H9 (cell line): ENCODE measurements at regions not wholly inside any gene's neighbourhood (a gene's known extent, or its start where the extent isn't known, plus 50 kb on each side); places are given as distances from the start of the nearest gene placed in this dataset.

Experiments used
- DNase-seq: peaks from one replicate; pipeline ENCODE4 v3.0.0-alpha.2; 2017
- H2AFZ ChIP-seq: one replicate; pipeline ENCODE4 v1.6.1; 2013; ENCODE audit warnings: mild to moderate bottlenecking, low read length, control low read depth, moderate library complexity
- H2AK5ac ChIP-seq: 2 replicates; pipeline ENCODE4 v1.6.1; 2013; ENCODE audit warnings: low read length, control low read depth, mixed read lengths; ENCODE audit not compliant: insufficient read length
- H2BK120ac ChIP-seq: one replicate; pipeline ENCODE4 v1.6.1; 2013; ENCODE audit warnings: low read depth, mild to moderate bottlenecking, low read length, control low read depth, inconsistent platforms; ENCODE audit not compliant: poor library complexity, severe bottlenecking
- H2BK12ac ChIP-seq: 2 replicates; pipeline ENCODE4 v1.6.1; 2013; ENCODE audit warnings: low read length, control low read depth, mixed read lengths, low read depth; ENCODE audit not compliant: insufficient read length
- H2BK15ac ChIP-seq: 2 replicates; pipeline ENCODE4 v1.6.1; 2013; ENCODE audit warnings: low read depth, low read length, control low read depth
- H2BK20ac ChIP-seq: one replicate; pipeline ENCODE4 v1.6.1; 2013; ENCODE audit warnings: low read depth, mild to moderate bottlenecking, low read length, control low read depth, inconsistent platforms; ENCODE audit not compliant: poor library complexity, severe bottlenecking
- H2BK5ac ChIP-seq: 2 replicates; pipeline ENCODE4 v1.6.1; 2013; ENCODE audit warnings: low read length, control low read depth, mixed read lengths; ENCODE audit not compliant: insufficient read length
- H3K14ac ChIP-seq: 2 replicates; pipeline ENCODE4 v1.6.1; 2013; ENCODE audit warnings: low read length, control low read depth; ENCODE audit not compliant: insufficient read depth
- H3K18ac ChIP-seq: 2 replicates; pipeline ENCODE4 v1.6.1; 2013; ENCODE audit warnings: low read depth, mild to moderate bottlenecking, mixed read lengths, low read length, control low read depth; ENCODE audit not compliant: insufficient read length
- H3K23ac ChIP-seq: 2 replicates; pipeline ENCODE4 v1.6.1; 2013; ENCODE audit warnings: low read length, control low read depth, mixed read lengths, low read depth; ENCODE audit not compliant: insufficient read length
- H3K23me2 ChIP-seq: 2 replicates; pipeline ENCODE4 v1.6.1; 2013; ENCODE audit warnings: low read depth, mild to moderate bottlenecking, mixed read lengths, low read length, control low read depth; ENCODE audit not compliant: insufficient read length, poor library complexity, severe bottlenecking
- H3K27ac ChIP-seq: 2 replicates; pipeline ENCODE4 v1.5.1; 2013; ENCODE audit warnings: low read length, control low read depth, mixed read lengths, low read depth; ENCODE audit not compliant: insufficient read length
- H3K27me3 ChIP-seq: 2 replicates; pipeline ENCODE4 v1.6.1; 2013; ENCODE audit warnings: low read length, control low read depth, inconsistent platforms; ENCODE audit not compliant: insufficient read depth
- H3K4ac ChIP-seq: 2 replicates; pipeline ENCODE4 v1.6.1; 2013; ENCODE audit warnings: low read depth, mild to moderate bottlenecking, control low read depth, inconsistent platforms, low read length, moderate library complexity
- H3K4me1 ChIP-seq: 2 replicates; pipeline ENCODE4 v1.6.1; 2013; ENCODE audit warnings: low read length, control low read depth, inconsistent platforms; ENCODE audit not compliant: insufficient read depth
- H3K4me2 ChIP-seq: 2 replicates; pipeline ENCODE4 v1.6.1; 2013; ENCODE audit warnings: low read length, control low read depth, mixed read lengths; ENCODE audit not compliant: insufficient read length, insufficient read depth
- H3K56ac ChIP-seq: 2 replicates; pipeline ENCODE4 v1.6.1; 2013; ENCODE audit warnings: low read depth, mild to moderate bottlenecking, mixed read lengths, low read length, control low read depth; ENCODE audit not compliant: insufficient read length
- H3K79me1 ChIP-seq: 2 replicates; pipeline ENCODE4 v1.6.1; 2013; ENCODE audit warnings: low read depth, mild to moderate bottlenecking, moderate library complexity, low read length, control low read depth, inconsistent platforms; ENCODE audit not compliant: insufficient read depth, poor library complexity, severe bottlenecking
- H3K79me2 ChIP-seq: 2 replicates; pipeline ENCODE4 v1.6.1; 2013; ENCODE audit warnings: low read length, control low read depth, inconsistent platforms; ENCODE audit not compliant: insufficient read depth
- H3K9ac ChIP-seq: 2 replicates; pipeline ENCODE4 v1.6.1; 2013; ENCODE audit warnings: low read length, control low read depth, mixed read lengths; ENCODE audit not compliant: insufficient read length; ENCODE audit errors: extremely low read depth
- H3K9me3 ChIP-seq: one replicate; pipeline ENCODE4 v1.6.1; 2013; ENCODE audit warnings: low read depth, low read length, inconsistent platforms; ENCODE audit not compliant: control insufficient read depth
- H3T11ph ChIP-seq: one replicate; pipeline ENCODE4 v1.6.1; 2013; ENCODE audit warnings: mild to moderate bottlenecking, low read length, control low read depth, inconsistent platforms
- H4K20me1 ChIP-seq: one replicate; pipeline ENCODE4 v1.6.1; 2013; ENCODE audit not compliant: control insufficient read depth, insufficient read length, insufficient read depth
- H4K5ac ChIP-seq: 2 replicates; pipeline ENCODE4 v1.6.1; 2013; ENCODE audit warnings: low read depth, mild to moderate bottlenecking, mixed read lengths, low read length, control low read depth; ENCODE audit not compliant: insufficient read length
- H4K8ac ChIP-seq: replicated peaks from 2 replicates; pipeline ENCODE4 v1.6.1; 2013; ENCODE audit warnings: low read length, control low read depth, mixed read lengths, low read depth; ENCODE audit not compliant: insufficient read length
- H4K91ac ChIP-seq: 2 replicates; pipeline ENCODE4 v1.6.1; 2013; ENCODE audit warnings: low read depth, mild to moderate bottlenecking, moderate library complexity, mixed read lengths, low read length, control low read depth; ENCODE audit not compliant: insufficient read length
- H3K27ac Mint-ChIP-seq, 3 experiments: 2 replicates in 2 of 3; 3 replicates in 1 of 3; pipeline ENCODE4 v1.8.0; 2020 to 2021; ENCODE audit warnings: mixed read lengths in 3 of 3, mild to moderate bottlenecking in 1 of 3, moderate library complexity in 1 of 3
- H3K27me3 Mint-ChIP-seq: 2 replicates; pipeline ENCODE4 v1.8.0; 2021; ENCODE audit warnings: low read depth, mild to moderate bottlenecking, moderate library complexity, mixed read lengths
- H3K36me3 Mint-ChIP-seq, 3 experiments: 2 replicates in 2 of 3; 3 replicates in 1 of 3; pipeline ENCODE4 v1.8.0; 2020 to 2021; ENCODE audit warnings: low read depth in 3 of 3, mixed read lengths in 3 of 3; ENCODE audit not compliant: insufficient read depth in 1 of 3
- H3K4me1 Mint-ChIP-seq, 2 experiments: 2 replicates each; pipeline ENCODE4 v1.8.0; 2020; ENCODE audit warnings: mixed read lengths in 2 of 2
- H3K4me3 Mint-ChIP-seq, 2 experiments: 2 replicates in 1 of 2; 3 replicates in 1 of 2; pipeline ENCODE4 v1.8.0; 2020 to 2021; ENCODE audit warnings: mild to moderate bottlenecking in 2 of 2, mixed read lengths in 2 of 2, moderate library complexity in 1 of 2
- H3K9me3 Mint-ChIP-seq, 2 experiments: 2 replicates in 1 of 2; 3 replicates in 1 of 2; pipeline ENCODE4 v1.8.0; 2020; ENCODE audit warnings: mild to moderate bottlenecking in 2 of 2, mixed read lengths in 2 of 2, moderate library complexity in 1 of 2
- WGBS: extraction: QIAGEN DNeasy Blood & Tissue Kit; methylation state at CpG from one replicate; pipeline ENCODE4 v1.1.7; 2013; ENCODE audit warnings: missing lambda C conversion rate, low lambda C conversion rate, mixed read lengths; ENCODE audit not compliant: insufficient read length; ENCODE audit errors: extremely low coverage; 5-methylcytosine and 5-hydroxymethylcytosine counted together
- TF ChIP-seq, protein P1 (sequence below): fragments of 200-600 bp; sonication (generic); conservative IDR thresholded peaks from 3 replicates; pipeline ENCODE4 v1.8.0; 2021; ENCODE audit warnings: antibody characterized with exemption, mild to moderate bottlenecking

DNA sequence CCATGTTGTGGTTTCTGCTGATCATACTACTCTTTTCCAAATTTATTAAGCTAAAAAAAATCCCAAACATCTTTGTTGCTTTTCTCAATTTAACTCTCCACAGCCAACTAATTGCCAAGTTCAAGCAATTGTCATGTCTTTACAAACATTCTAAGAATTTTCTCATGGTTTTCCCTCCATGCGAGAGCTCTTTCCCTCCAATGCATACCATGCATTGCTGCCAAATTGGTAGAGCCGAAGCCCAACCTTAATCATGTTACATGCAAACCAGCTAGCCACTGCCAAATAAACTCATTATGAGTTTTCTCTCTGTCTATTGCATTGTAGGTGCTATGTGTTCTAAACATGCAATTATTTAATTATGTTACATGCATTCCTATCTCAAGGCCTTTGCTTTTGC, 123.9 kb downstream of the GC start:
- Mint-ChIP-seq H3K27me3 (no peaks in the 10 kb centered on the region; the same call in 1 of the 2 replicates), H3K9me3 (no peaks in the 10 kb centered on the region), H3K4me1 (peaks cover 4 to 14% of the 10 kb centered on the region in 2 experiments; a peak in 3 of 4 replicates), H3K4me3 (no peak overlapping the region), H3K27ac (no peak overlapping the region), H3K36me3 (no peaks in the 10 kb centered on the region; a peak in 1 of 7 replicates)
- WGBS, result no CpG with 5 or more reads among the region's 2 CpGs
- Histone ChIP-seq H2BK5ac (no peak overlapping the region), H2BK120ac (no peak overlapping the region), H2AK5ac (no peak overlapping the region), H3T11ph (no peak overlapping the region), H4K20me1 (no peaks in the 10 kb centered on the region), H4K8ac (no peak overlapping the region), H3K4me1 (peaks cover 2% of the 10 kb centered on the region; the same call in 1 of the 2 replicates), H3K9ac (no peak overlapping the region), H2BK12ac (no peak overlapping the region), H4K5ac (no peak overlapping the region), H3K79me1 (no peaks in the 10 kb centered on the region), H3K4me2 (no peak overlapping the region), H3K9me3 (no peaks in the 10 kb centered on the region), H2BK15ac (no peak overlapping the region), H4K91ac (no peak overlapping the region), H2AFZ (no peak overlapping the region), H3K27ac (no peak overlapping the region), H3K23me2 (no peaks in the 10 kb centered on the region), H3K27me3 (no peaks in the 10 kb centered on the region), H3K18ac (no peak overlapping the region), H3K23ac (no peak overlapping the region), H3K14ac (no peak overlapping the region), H2BK20ac (no peak overlapping the region), H3K79me2 (no peaks in the 10 kb centered on the region), H3K4ac (no peak overlapping the region), H3K56ac (no peak overlapping the region)
- TF ChIP-seq, protein P1, sequence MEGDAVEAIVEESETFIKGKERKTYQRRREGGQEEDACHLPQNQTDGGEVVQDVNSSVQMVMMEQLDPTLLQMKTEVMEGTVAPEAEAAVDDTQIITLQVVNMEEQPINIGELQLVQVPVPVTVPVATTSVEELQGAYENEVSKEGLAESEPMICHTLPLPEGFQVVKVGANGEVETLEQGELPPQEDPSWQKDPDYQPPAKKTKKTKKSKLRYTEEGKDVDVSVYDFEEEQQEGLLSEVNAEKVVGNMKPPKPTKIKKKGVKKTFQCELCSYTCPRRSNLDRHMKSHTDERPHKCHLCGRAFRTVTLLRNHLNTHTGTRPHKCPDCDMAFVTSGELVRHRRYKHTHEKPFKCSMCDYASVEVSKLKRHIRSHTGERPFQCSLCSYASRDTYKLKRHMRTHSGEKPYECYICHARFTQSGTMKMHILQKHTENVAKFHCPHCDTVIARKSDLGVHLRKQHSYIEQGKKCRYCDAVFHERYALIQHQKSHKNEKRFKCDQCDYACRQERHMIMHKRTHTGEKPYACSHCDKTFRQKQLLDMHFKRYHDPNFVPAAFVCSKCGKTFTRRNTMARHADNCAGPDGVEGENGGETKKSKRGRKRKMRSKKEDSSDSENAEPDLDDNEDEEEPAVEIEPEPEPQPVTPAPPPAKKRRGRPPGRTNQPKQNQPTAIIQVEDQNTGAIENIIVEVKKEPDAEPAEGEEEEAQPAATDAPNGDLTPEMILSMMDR, result no peak
- no peak for DNase-seq
